CD14-positive monocyte (primary cell): ENCODE measurements at regions not wholly inside any gene's neighbourhood (a gene's known extent, or its start where the extent isn't known, plus 50 kb on each side); places are given as distances from the start of the nearest gene placed in this dataset.
A peak's percentile ranks its signal among the peaks of the same experiment; 100 is the strongest.
"Not testable (repeated sequence)": the region's sequence is repeated elsewhere in the genome, so short reads cannot be mapped to it uniquely, and the experiment has no call there.

Source experiments
- DNase-seq, 3 donors: peaks; one replicate each; pipeline ENCODE4 v3.0.0-alpha.2; 2011 to 2022
- H2AFZ ChIP-seq: 2 replicates; pipeline ENCODE4 v1.6.0; 2012; ENCODE audit warnings: mild to moderate bottlenecking, low read depth, low read length, inconsistent platforms; ENCODE audit not compliant: insufficient read depth, poor library complexity, severe bottlenecking
- H3K27ac ChIP-seq, 2 donors: 1 replicate in 1 of 2; 2 replicates in 1 of 2; pipeline ENCODE4 v1.5.1; 2012 to 2013; ENCODE audit warnings: low read length in 2 of 2, control low read depth in 1 of 2, inconsistent platforms in 1 of 2, low read depth in 1 of 2, mild to moderate bottlenecking in 1 of 2
- H3K27me3 ChIP-seq, 2 donors: one replicate each; pipeline versions ENCODE4 v1.6.0 to v1.6.1; 2011 to 2013; ENCODE audit warnings: low read length in 2 of 2; ENCODE audit not compliant: control insufficient read depth in 2 of 2, insufficient read depth in 2 of 2
- H3K36me3 ChIP-seq, 2 donors: replicated peaks in 1 of 2; 1 replicate in 1 of 2; 2 replicates in 1 of 2; pipeline versions ENCODE4 v1.5.1 to v1.6.1; 2012 to 2013; ENCODE audit warnings: low read length in 2 of 2, control low read depth in 1 of 2, inconsistent platforms in 1 of 2, mild to moderate bottlenecking in 1 of 2; ENCODE audit not compliant: insufficient read depth in 2 of 2, control insufficient read depth in 1 of 2
- H3K4me1 ChIP-seq, 2 donors: 1 replicate in 1 of 2; 2 replicates in 1 of 2; pipeline versions ENCODE4 v1.5.1 to v1.6.1; 2012 to 2013; ENCODE audit warnings: low read length in 2 of 2, control low read depth in 1 of 2, inconsistent platforms in 1 of 2, mild to moderate bottlenecking in 1 of 2, moderate library complexity in 1 of 2; ENCODE audit not compliant: insufficient read depth in 2 of 2, control insufficient read depth in 1 of 2
- H3K4me2 ChIP-seq: replicated peaks from 2 replicates; pipeline ENCODE3; 2012; ENCODE audit warnings: low read length, moderate library complexity, mild to moderate bottlenecking; ENCODE audit not compliant: poor library complexity, severe bottlenecking; ENCODE audit errors: extremely low read depth
- H3K4me3 ChIP-seq, 3 experiments: fragments of 200-600 bp in 1 of 3; sonication (generic) in 1 of 3; replicated peaks in 1 of 3; 1 replicate in 2 of 3; 2 replicates in 1 of 3; pipeline ENCODE4 v1.5.1; 2011 to 2013; ENCODE audit warnings: low read length in 3 of 3, mild to moderate bottlenecking in 3 of 3, control low read depth in 2 of 3, low read depth in 2 of 3, inconsistent platforms in 1 of 3, moderate library complexity in 1 of 3
- H3K79me2 ChIP-seq: 2 replicates; pipeline ENCODE4 v1.6.0; 2012; ENCODE audit warnings: mild to moderate bottlenecking, control low read depth, inconsistent platforms, low read length, moderate library complexity; ENCODE audit not compliant: insufficient read depth
- H3K9ac ChIP-seq: 2 replicates; pipeline ENCODE4 v1.6.0; 2017; ENCODE audit warnings: low read length, mild to moderate bottlenecking; ENCODE audit not compliant: insufficient read depth, poor library complexity, severe bottlenecking
- H3K9me3 ChIP-seq, 2 donors: replicated peaks in 1 of 2; 1 replicate in 1 of 2; 2 replicates in 1 of 2; pipeline versions ENCODE4 v1.5.1 to v1.6.1; 2012 to 2013; ENCODE audit warnings: low read length in 2 of 2, control low read depth in 1 of 2; ENCODE audit not compliant: control insufficient read depth in 1 of 2, insufficient read depth in 1 of 2
- H4K20me1 ChIP-seq: 2 replicates; pipeline ENCODE4 v1.6.0; 2012; ENCODE audit warnings: mild to moderate bottlenecking, low read length, control low read depth, moderate library complexity; ENCODE audit not compliant: insufficient read depth
- H3K27ac Mint-ChIP-seq, 7 donors: one replicate each; pipeline ENCODE4 v1.8.0; 2020; ENCODE audit warnings: mild to moderate bottlenecking in 7 of 7, mixed read lengths in 7 of 7, moderate library complexity in 6 of 7, inconsistent platforms in 2 of 7
- H3K27me3 Mint-ChIP-seq, 3 donors: one replicate each; pipeline ENCODE4 v1.8.0; 2021 to 2022; ENCODE audit warnings: low read depth in 3 of 3, mild to moderate bottlenecking in 3 of 3, mixed read lengths in 3 of 3, moderate library complexity in 3 of 3, inconsistent platforms in 1 of 3
- H3K36me3 Mint-ChIP-seq, 2 donors: one replicate each; pipeline ENCODE4 v1.8.0; 2020; ENCODE audit warnings: mixed read lengths in 2 of 2, inconsistent platforms in 1 of 2, mild to moderate bottlenecking in 1 of 2
- H3K4me1 Mint-ChIP-seq: one replicate; pipeline ENCODE4 v1.8.0; 2020; ENCODE audit warnings: mild to moderate bottlenecking, mixed read lengths
- H3K4me3 Mint-ChIP-seq, 2 donors: one replicate each; pipeline ENCODE4 v1.8.0; 2020; ENCODE audit warnings: mild to moderate bottlenecking in 2 of 2, mixed read lengths in 2 of 2, moderate library complexity in 1 of 2
- H3K9me3 Mint-ChIP-seq, 7 donors: one replicate each; pipeline ENCODE4 v1.8.0; 2020 to 2022; ENCODE audit warnings: mixed read lengths in 7 of 7, mild to moderate bottlenecking in 6 of 7, moderate library complexity in 6 of 7, inconsistent platforms in 2 of 7
- CTCF ChIP-seq: fragments of 200-600 bp; IDR thresholded peaks from one replicate; pipeline ENCODE4 v1.8.0; 2022; ENCODE audit warnings: antibody characterized with exemption, mild to moderate bottlenecking
- WGBS: methylation state at CpG from one replicate; pipeline ENCODE4 v1.1.5; 2013; ENCODE audit warnings: missing lambda C conversion rate; ENCODE audit not compliant: insufficient coverage; 5-methylcytosine and 5-hydroxymethylcytosine counted together
- intact Hi-C, 2 donors: fragments of 100-400 bp; cut with micrococcal nuclease; formaldehyde crosslinking; loops; one replicate each; pipeline versions ENCODE4 v1.15.0 to v1.15.1; 2023

GRCh38 chr7:35971133-35971891 lies 170.5 kb downstream of the SEPTIN7 start:
- no peaks in the 10 kb centered on the region for H3K36me3 ChIP-seq
- Mint-ChIP-seq H3K9me3 (peaks cover 0 to under 1% (median 0%) of the 10 kb centered on the region in 7 donors), H3K27ac (peak overlapping the region in 1 of 7 donors; percentile 7), H3K4me3 (peak overlapping the region; percentile 52 to 84), H3K27me3 (peaks cover 21 to 54% (median 47%) of the 10 kb centered on the region in 3 donors), H3K36me3 (no peaks in the 10 kb centered on the region), H3K4me1 (peaks cover 10% of the 10 kb centered on the region)
- DNase-seq: peak in 2 of 3 donors; percentile 10 to 20
- H3K9me3 ChIP-seq: no peaks in the 10 kb centered on the region
- H2AFZ ChIP-seq: peak overlapping the region; percentile 68
- H3K9ac ChIP-seq: peak overlapping the region; percentile 24
- TF ChIP-seq CTCF: peak; percentile 55
- WGBS: 33% methylated on average over 53 of the region's 55 CpGs
- peak overlapping the region; percentile 67 for H3K4me2 ChIP-seq
- H4K20me1 ChIP-seq: no peaks in the 10 kb centered on the region
- H3K4me3 ChIP-seq: peak overlapping the region in 1 of 3 experiments; percentile 63
- H3K4me1 ChIP-seq: peaks cover 3 to 9% of the 10 kb centered on the region in 2 donors
- no peak overlapping the region for H3K27ac ChIP-seq
- peaks cover 18 to 50% of the 10 kb centered on the region in 2 donors for H3K27me3 ChIP-seq
- intact Hi-C loops: no loop called here
- no peaks in the 10 kb centered on the region for H3K79me2 ChIP-seq

- no peak overlapping the region for H3K9ac ChIP-seq
- H3K27me3 Mint-ChIP-seq: peaks cover 20 to 24% (median 21%) of the 10 kb centered on the region in 3 donors
- no peak overlapping the region for H3K4me3 Mint-ChIP-seq
- no peaks in the 10 kb centered on the region for H4K20me1 ChIP-seq
- H3K9me3 ChIP-seq: no peaks in the 10 kb centered on the region
- intact Hi-C loops: loop anchor here in 1 of 2 donors (5.0 kb wide), 1 partner anchor 59 kb away; no protein-coding TSS in a partner anchor
- no peak overlapping the region for H3K4me3 ChIP-seq
- no peak overlapping the region for H2AFZ ChIP-seq
- no peak overlapping the region for H3K4me2 ChIP-seq
- peaks cover 3 to 8% of the 10 kb centered on the region in 2 donors for H3K4me1 ChIP-seq
- peaks cover 0 to 4% (median 0%) of the 10 kb centered on the region in 7 donors for H3K9me3 Mint-ChIP-seq
- H3K27ac ChIP-seq: no peak overlapping the region
- peaks cover 16 to 25% of the 10 kb centered on the region in 2 donors for H3K27me3 ChIP-seq
- H3K79me2 ChIP-seq: no peaks in the 10 kb centered on the region
- 0% methylated on average over 1 of the region's 1 CpG for WGBS
- no peak overlapping the region for H3K27ac Mint-ChIP-seq
- H3K36me3 ChIP-seq: no peaks in the 10 kb centered on the region
- H3K4me1 Mint-ChIP-seq: peaks cover 8% of the 10 kb centered on the region
- peak; percentile 56 to 69 (median 69) for DNase-seq
- no peaks in the 10 kb centered on the region for H3K36me3 Mint-ChIP-seq
- TF ChIP-seq CTCF: peak; percentile 88
Observed at GRCh38 chr7:35975851-35976454, 175.1 kb downstream of the SEPTIN7 start.

- not testable (repeated sequence) for H2AFZ ChIP-seq, H3K4me2 ChIP-seq, H3K4me3 Mint-ChIP-seq, DNase-seq, H3K27me3 ChIP-seq, H3K27ac ChIP-seq, H3K79me2 ChIP-seq, H3K9ac ChIP-seq, H4K20me1 ChIP-seq, H3K9me3 Mint-ChIP-seq, H3K9me3 ChIP-seq, H3K27me3 Mint-ChIP-seq, H3K4me1 ChIP-seq, H3K36me3 Mint-ChIP-seq, H3K4me3 ChIP-seq, H3K4me1 Mint-ChIP-seq, H3K36me3 ChIP-seq
- H3K27ac Mint-ChIP-seq: peak overlapping the region in 1 of 7 donors; percentile 17
- WGBS: 81% methylated on average over 4 of the region's 8 CpGs
- intact Hi-C loops: loop anchor here in 1 of 2 donors (5.0 kb wide), 1 partner anchor 62 kb away; no protein-coding TSS in a partner anchor
Observed at GRCh38 chr7:35978816-35979640, 174.0 kb upstream of the EEPD1 start.
